ENCODE measurements at regions not wholly inside any gene's neighbourhood (a gene's known extent, or its start where the extent isn't known, plus 50 kb on each side); places are given as distances from the start of the nearest gene placed in this dataset.
"Not testable (repeated sequence)": the region's sequence is repeated elsewhere in the genome, so short reads cannot be mapped to it uniquely, and the experiment has no call there.

- DNase-seq (ENCODE audit: low spot score): no peak
These were observed 90.7 kb downstream of the GADD45G start for GRCh38 chr9:89695441-89695891.

GRCh38 chr9:89695979-89696378 is 91.2 kb downstream of the GADD45G start:
- DNase-seq (ENCODE audit: low spot score): not testable (repeated sequence)

- DNase-seq (ENCODE audit: low spot score): no peak
These were observed 92.0 kb downstream of the GADD45G start for GRCh38 chr9:89696780-89697179.

GRCh38 chr9:89697553-89697952 is 92.7 kb downstream of the GADD45G start:
- no peak for DNase-seq (ENCODE audit: low spot score)

- no peak for DNase-seq (ENCODE audit: low spot score)
These were observed 93.7 kb downstream of the GADD45G start for GRCh38 chr9:89698411-89699005.

GRCh38 chr9:89699646-89700045 is 94.8 kb downstream of the GADD45G start:
- DNase-seq (ENCODE audit: low spot score): no peak

- no peak for DNase-seq (ENCODE audit: low spot score)
These were observed 96.5 kb downstream of the GADD45G start for GRCh38 chr9:89701221-89701798.

GRCh38 chr9:89702401-89702800 is 97.6 kb downstream of the GADD45G start:
- no peak for DNase-seq (ENCODE audit: low spot score)

GRCh38 chr9:89705651-89706050 is 100.8 kb downstream of the GADD45G start:
- no peak for DNase-seq (ENCODE audit: low spot score)

GRCh38 chr9:89706086-89706485 is 101.3 kb downstream of the GADD45G start:
- no peak for DNase-seq (ENCODE audit: low spot score)

- no peak for DNase-seq (ENCODE audit: low spot score)
These were observed 101.9 kb downstream of the GADD45G start for GRCh38 chr9:89706731-89707191.

GRCh38 chr9:89710697-89711096 is 105.9 kb downstream of the GADD45G start:
- DNase-seq (ENCODE audit: low spot score): no peak

GRCh38 chr9:89711866-89712265 is 107.1 kb downstream of the GADD45G start:
- no peak for DNase-seq (ENCODE audit: low spot score)

GRCh38 chr9:89712283-89712682 is 107.5 kb downstream of the GADD45G start:
- DNase-seq (ENCODE audit: low spot score): peak; percentile 67

GRCh38 chr9:89714321-89714720 is 109.5 kb downstream of the GADD45G start:
- no peak for DNase-seq (ENCODE audit: low spot score)

GRCh38 chr9:89715318-89715858 is 110.6 kb downstream of the GADD45G start:
- no peak for DNase-seq (ENCODE audit: low spot score)

- DNase-seq (ENCODE audit: low spot score): no peak
These were observed 111.1 kb downstream of the GADD45G start for GRCh38 chr9:89715881-89716280.

- DNase-seq (ENCODE audit: low spot score): no peak
These were observed 111.7 kb downstream of the GADD45G start for GRCh38 chr9:89716559-89716958.

- no peak for DNase-seq (ENCODE audit: low spot score)
These were observed 113.4 kb downstream of the GADD45G start for GRCh38 chr9:89718176-89718575.

- no peak for DNase-seq (ENCODE audit: low spot score)
These were observed 113.8 kb downstream of the GADD45G start for GRCh38 chr9:89718651-89719050.

GRCh38 chr9:89719202-89719601 is 114.4 kb downstream of the GADD45G start:
- no peak for DNase-seq (ENCODE audit: low spot score)

GRCh38 chr9:89720696-89721175 is 115.9 kb downstream of the GADD45G start:
- DNase-seq (ENCODE audit: low spot score): no peak
